ENCODE measurements at regions not wholly inside any gene's neighbourhood (a gene's known extent, or its start where the extent isn't known, plus 50 kb on each side); places are given as distances from the start of the nearest gene placed in this dataset.

GRCh38 chr10:62554632-62555199 is 180.5 kb downstream of the ZNF365 start:
- H3K36me3 Mint-ChIP-seq (ENCODE audit: low read depth), result no peaks in the 10 kb centered on the region
- no peak overlapping the region for H3K4me3 Mint-ChIP-seq
- TF ChIP-seq CTCF (IDR thresholded peaks at IDR 0.05), result peak; percentile 36
- no peak overlapping the region for H3K27ac Mint-ChIP-seq
- H3K27me3 Mint-ChIP-seq (ENCODE audit: low read depth, poor library complexity), result peaks cover 10% of the 10 kb centered on the region
- no peaks in the 10 kb centered on the region for H3K9me3 Mint-ChIP-seq
- no peaks in the 10 kb centered on the region for H3K4me1 Mint-ChIP-seq
- DNase-seq, result peak; percentile 3

GRCh38 chr10:62559481-62560200 is 185.5 kb downstream of the ZNF365 start:
- Mint-ChIP-seq H3K27ac (no peak overlapping the region), H3K36me3 (ENCODE audit: low read depth) (no peaks in the 10 kb centered on the region), H3K27me3 (ENCODE audit: low read depth, poor library complexity) (peaks cover 9% of the 10 kb centered on the region), H3K9me3 (no peaks in the 10 kb centered on the region), H3K4me3 (no peak overlapping the region), H3K4me1 (peaks cover 6% of the 10 kb centered on the region)
- no peak for DNase-seq
- no peak for TF ChIP-seq CTCF (IDR thresholded peaks at IDR 0.05)

GRCh38 chr10:62560201-62560819 is 186.1 kb downstream of the ZNF365 start:
- Mint-ChIP-seq H3K27me3 (ENCODE audit: low read depth, poor library complexity) (peaks cover 9% of the 10 kb centered on the region), H3K4me3 (no peak overlapping the region), H3K9me3 (no peaks in the 10 kb centered on the region), H3K27ac (no peak overlapping the region), H3K4me1 (peaks cover 7% of the 10 kb centered on the region), H3K36me3 (ENCODE audit: low read depth) (no peaks in the 10 kb centered on the region)
- no peak for TF ChIP-seq CTCF (IDR thresholded peaks at IDR 0.05)
- DNase-seq, result no peak

GRCh38 chr10:62561151-62561550 is 187.0 kb downstream of the ZNF365 start:
- no peak for DNase-seq
- no peaks in the 10 kb centered on the region for H3K36me3 Mint-ChIP-seq (ENCODE audit: low read depth)
- no peak for TF ChIP-seq CTCF (IDR thresholded peaks at IDR 0.05)
- H3K27ac Mint-ChIP-seq, result no peak overlapping the region
- H3K9me3 Mint-ChIP-seq, result no peaks in the 10 kb centered on the region
- peaks cover 7% of the 10 kb centered on the region for H3K4me1 Mint-ChIP-seq
- no peak overlapping the region for H3K4me3 Mint-ChIP-seq
- H3K27me3 Mint-ChIP-seq (ENCODE audit: low read depth, poor library complexity), result peaks cover 9% of the 10 kb centered on the region

GRCh38 chr10:62562101-62562500 is 187.9 kb downstream of the ZNF365 start:
- no peak for DNase-seq
- H3K4me3 Mint-ChIP-seq, result no peak overlapping the region
- no peaks in the 10 kb centered on the region for H3K36me3 Mint-ChIP-seq (ENCODE audit: low read depth)
- H3K27me3 Mint-ChIP-seq (ENCODE audit: low read depth, poor library complexity), result peaks cover 9% of the 10 kb centered on the region
- H3K9me3 Mint-ChIP-seq, result no peaks in the 10 kb centered on the region
- H3K4me1 Mint-ChIP-seq, result peaks cover 7% of the 10 kb centered on the region
- no peak for TF ChIP-seq CTCF (IDR thresholded peaks at IDR 0.05)
- H3K27ac Mint-ChIP-seq, result no peak overlapping the region
